GM20000 (cell line): ENCODE measurements at regions not wholly inside any gene's neighbourhood (a gene's known extent, or its start where the extent isn't known, plus 50 kb on each side); places are given as distances from the start of the nearest gene placed in this dataset.

ENCODE experiments used
- DNase-seq: peaks from one replicate; pipeline ENCODE4 v3.0.0; 2012; ENCODE audit warnings: low spot score
- CTCF ChIP-seq: IDR thresholded peaks from 2 replicates; pipeline ENCODE4 v1.5.1; 2012; ENCODE audit warnings: mild to moderate bottlenecking, control low read depth; ENCODE audit errors: extremely low read depth, missing control alignments

GRCh38 chr13:103639326-103639725, 573.1 kb upstream of the SLC10A2 start:
- no peak for DNase-seq
- TF ChIP-seq CTCF, result no peak

GRCh38 chr13:103638706-103639105, 572.5 kb upstream of the SLC10A2 start:
- no peak for DNase-seq
- no peak for TF ChIP-seq CTCF

- no peak for DNase-seq
- no peak for TF ChIP-seq CTCF
Observed at GRCh38 chr13:103634066-103634465, 567.8 kb upstream of the SLC10A2 start.

- TF ChIP-seq CTCF, result no peak
- DNase-seq, result no peak
Observed at GRCh38 chr13:103625194-103625593, 559.0 kb upstream of the SLC10A2 start.

- DNase-seq, result no peak
- TF ChIP-seq CTCF, result no peak
Observed at GRCh38 chr13:103618151-103618550, 551.9 kb upstream of the SLC10A2 start.

GRCh38 chr13:103615771-103616170, 549.6 kb upstream of the SLC10A2 start:
- no peak for DNase-seq
- no peak for TF ChIP-seq CTCF

- no peak for TF ChIP-seq CTCF
- no peak for DNase-seq
Observed at GRCh38 chr13:103614761-103615160, 548.5 kb upstream of the SLC10A2 start.

- TF ChIP-seq CTCF, result no peak
- no peak for DNase-seq
Observed at GRCh38 chr13:103607995-103608394, 541.8 kb upstream of the SLC10A2 start.
